NCI-H146 treated with DMSO at 0.1 percent for 48 hours (cell line): ENCODE measurements at regions not wholly inside any gene's neighbourhood (a gene's known extent, or its start where the extent isn't known, plus 50 kb on each side); places are given as distances from the start of the nearest gene placed in this dataset.
"Not testable (repeated sequence)": the region's sequence is repeated elsewhere in the genome, so short reads cannot be mapped to it uniquely, and the experiment has no call there.

ENCODE experiments used
- DNase-seq: peaks from one replicate; lab custom pipeline; 2025; ENCODE audit not compliant: unreplicated experiment; lab: John Stamatoyannopoulos, UW

- no peak for DNase-seq
Measured at GRCh38 chr3:148534089-148534988, 163.4 kb upstream of the AGTR1 start.

GRCh38 chr3:148535001-148535400, 162.7 kb upstream of the AGTR1 start:
- DNase-seq: no peak

- no peak for DNase-seq
Measured at GRCh38 chr3:148540266-148540665, 157.4 kb upstream of the AGTR1 start.

- no peak for DNase-seq
Measured at GRCh38 chr3:148540851-148541250, 156.9 kb upstream of the AGTR1 start.

GRCh38 chr3:148546959-148547358, 150.7 kb upstream of the AGTR1 start:
- no peak for DNase-seq

- no peak for DNase-seq
Measured at GRCh38 chr3:148551767-148552260, 145.9 kb upstream of the AGTR1 start.

- no peak for DNase-seq
Measured at GRCh38 chr3:148554367-148554766, 143.3 kb upstream of the AGTR1 start.

- DNase-seq: no peak
Measured at GRCh38 chr3:148556664-148557063, 141.0 kb upstream of the AGTR1 start.

GRCh38 chr3:148577579-148577978, 120.1 kb upstream of the AGTR1 start:
- not testable (repeated sequence) for DNase-seq

- no peak for DNase-seq
Measured at GRCh38 chr3:148582126-148582525, 115.6 kb upstream of the AGTR1 start.

GRCh38 chr3:148583793-148584192, 113.9 kb upstream of the AGTR1 start:
- no peak for DNase-seq

- no peak for DNase-seq
Measured at GRCh38 chr3:148584438-148584837, 113.3 kb upstream of the AGTR1 start.

GRCh38 chr3:148585671-148586379, 111.9 kb upstream of the AGTR1 start:
- DNase-seq: no peak

GRCh38 chr3:148588291-148588690, 109.4 kb upstream of the AGTR1 start:
- DNase-seq: no peak

- no peak for DNase-seq
Measured at GRCh38 chr3:148591525-148591924, 106.2 kb upstream of the AGTR1 start.

- no peak for DNase-seq
Measured at GRCh38 chr3:148598619-148599018, 99.1 kb upstream of the AGTR1 start.

- no peak for DNase-seq
Measured at GRCh38 chr3:148599481-148599880, 98.2 kb upstream of the AGTR1 start.

- DNase-seq: no peak
Measured at GRCh38 chr3:148600440-148600839, 97.3 kb upstream of the AGTR1 start.

- peak; percentile 15 for DNase-seq
Measured at GRCh38 chr3:148600902-148601765, 96.6 kb upstream of the AGTR1 start.

- DNase-seq: no peak
Measured at GRCh38 chr3:148601766-148602685, 95.7 kb upstream of the AGTR1 start.
